AG20443 (cell line): ENCODE measurements at regions not wholly inside any gene's neighbourhood (a gene's known extent, or its start where the extent isn't known, plus 50 kb on each side); places are given as distances from the start of the nearest gene placed in this dataset.
A peak's percentile ranks its signal among the peaks of the same experiment; 100 is the strongest.
"Not testable (repeated sequence)": the region's sequence is repeated elsewhere in the genome, so short reads cannot be mapped to it uniquely, and the experiment has no call there.

Experiments used
- DNase-seq: peaks from one replicate; pipeline ENCODE4 v3.0.0; 2012; ENCODE audit warnings: low spot score, mixed read lengths

DNA sequence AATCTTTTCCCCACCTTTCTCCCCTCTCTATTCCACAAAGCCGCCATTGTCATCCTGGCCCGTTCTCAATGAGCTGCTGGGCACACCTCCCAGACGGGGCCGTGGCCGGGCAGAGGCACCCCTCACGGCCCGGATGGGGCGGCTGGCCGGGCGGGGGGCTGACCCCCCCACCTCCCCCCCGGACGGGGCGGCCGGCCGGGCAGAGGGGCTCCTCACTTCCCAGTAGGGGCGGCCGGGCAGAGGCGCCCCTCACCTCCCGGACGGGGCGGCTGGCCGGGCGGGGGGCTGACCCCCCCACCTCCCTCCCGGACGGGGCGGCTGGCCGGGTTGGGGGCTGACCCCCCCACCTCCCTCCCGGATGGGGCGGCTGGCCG lies 85.6 kb downstream of the OR2B2 start:
- DNase-seq: not testable (repeated sequence)

DNA sequence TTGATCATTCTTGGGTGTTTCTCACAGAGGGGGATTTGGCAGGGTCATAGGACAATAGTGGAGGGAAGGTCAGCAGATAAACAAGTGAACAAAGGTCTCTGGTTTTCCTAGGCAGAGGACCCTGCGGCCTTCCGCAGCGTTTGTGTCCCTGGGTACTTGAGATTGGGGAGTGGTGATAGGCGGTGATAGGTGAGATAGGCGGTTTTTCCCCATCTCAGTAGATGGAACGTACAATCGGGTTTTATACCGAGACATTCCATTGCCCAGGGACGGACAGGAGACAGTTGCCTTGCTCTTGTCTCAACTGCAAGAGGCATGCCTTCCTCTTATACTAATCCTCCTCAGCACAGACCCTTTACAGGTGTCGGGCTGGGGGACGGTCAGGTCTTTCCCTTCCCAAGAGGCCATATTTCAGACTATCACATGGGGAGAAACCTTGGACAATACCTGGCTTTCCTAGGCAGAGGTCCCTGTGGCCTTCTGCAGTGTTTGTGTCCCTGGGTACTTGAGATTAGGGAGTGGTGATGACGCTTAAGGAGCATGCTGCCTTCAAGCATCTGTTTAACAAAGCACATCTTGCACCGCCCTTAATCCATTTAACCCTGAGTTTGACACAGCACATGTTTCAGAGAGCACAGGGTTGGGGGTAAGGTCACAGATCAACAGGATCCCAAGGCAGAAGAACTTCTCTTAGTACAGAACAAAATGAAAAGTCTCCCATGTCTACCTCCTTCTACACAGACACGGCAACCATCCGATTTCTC lies 86.2 kb downstream of the OR2B2 start:
- DNase-seq: not testable (repeated sequence)

DNA sequence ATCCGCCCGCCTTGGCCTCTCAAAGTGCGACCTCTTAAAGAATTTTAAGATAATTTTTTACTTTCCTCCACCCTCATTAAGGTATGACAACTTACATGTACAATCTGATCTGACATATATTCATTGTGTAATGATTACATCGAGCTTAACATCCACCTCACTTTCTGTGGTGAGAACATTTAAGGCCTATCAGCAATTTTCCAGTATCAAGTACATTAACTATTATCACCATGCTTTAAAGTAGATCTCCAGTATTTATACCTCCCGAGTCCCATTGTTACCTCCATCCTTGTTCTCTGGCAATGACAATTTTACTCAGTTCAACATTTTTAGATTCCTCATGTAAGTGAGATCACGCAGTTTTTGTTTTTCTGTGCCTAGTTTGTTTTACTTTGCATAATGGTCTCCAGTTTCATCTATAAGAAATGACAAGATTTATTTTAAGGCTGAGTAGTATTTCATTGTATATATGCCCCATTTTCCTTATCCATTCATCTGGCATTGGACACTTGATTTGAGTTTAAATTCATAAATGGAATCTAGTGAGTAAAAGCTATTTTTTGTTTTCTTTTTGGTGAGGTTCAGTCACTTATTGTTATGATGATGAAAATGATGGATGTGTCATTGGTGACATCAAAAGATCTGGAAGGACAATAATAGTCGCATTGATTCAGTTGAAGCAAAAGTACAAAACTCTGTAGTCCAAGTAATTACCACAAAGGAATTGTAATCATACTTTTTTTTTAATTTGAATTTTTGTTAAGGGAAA lies 87.0 kb downstream of the OR2B2 start:
- no peak for DNase-seq

DNA sequence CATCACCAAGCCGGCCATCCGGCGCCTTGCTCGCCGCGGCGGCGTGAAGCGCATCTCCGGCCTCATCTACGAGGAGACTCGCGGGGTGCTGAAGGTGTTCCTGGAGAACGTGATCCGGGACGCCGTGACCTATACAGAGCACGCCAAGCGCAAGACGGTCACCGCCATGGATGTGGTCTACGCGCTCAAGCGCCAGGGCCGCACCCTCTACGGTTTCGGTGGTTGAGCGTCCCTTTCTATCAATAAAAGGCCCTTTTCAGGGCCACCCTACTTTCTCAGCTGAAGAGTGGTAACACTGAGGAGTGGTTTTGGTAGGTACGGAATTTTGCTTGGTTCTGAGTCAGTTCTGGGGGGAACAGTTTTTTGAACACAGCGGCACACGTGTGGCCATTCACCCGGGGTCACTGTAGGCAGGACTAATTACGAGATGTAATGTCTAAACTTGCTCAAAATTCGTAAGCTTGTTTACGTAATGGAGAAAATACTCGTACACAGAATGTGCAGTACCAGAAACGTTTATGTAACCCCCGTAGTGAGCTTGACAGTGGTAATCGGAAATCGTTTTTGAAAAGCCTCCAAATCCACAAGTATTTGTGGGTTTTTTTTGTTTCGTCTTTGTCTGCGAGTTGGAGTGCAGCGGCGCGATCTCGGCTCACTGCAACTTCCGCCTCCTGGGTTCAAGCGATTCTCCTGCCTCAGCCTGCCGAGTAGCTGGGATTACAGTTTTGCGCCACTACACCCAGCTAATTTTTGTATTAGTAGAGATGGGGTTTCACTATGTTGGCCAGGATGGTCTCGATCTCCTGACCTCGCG lies 87.8 kb downstream of the OR2B2 start:
- DNase-seq: peak; percentile 22

DNA sequence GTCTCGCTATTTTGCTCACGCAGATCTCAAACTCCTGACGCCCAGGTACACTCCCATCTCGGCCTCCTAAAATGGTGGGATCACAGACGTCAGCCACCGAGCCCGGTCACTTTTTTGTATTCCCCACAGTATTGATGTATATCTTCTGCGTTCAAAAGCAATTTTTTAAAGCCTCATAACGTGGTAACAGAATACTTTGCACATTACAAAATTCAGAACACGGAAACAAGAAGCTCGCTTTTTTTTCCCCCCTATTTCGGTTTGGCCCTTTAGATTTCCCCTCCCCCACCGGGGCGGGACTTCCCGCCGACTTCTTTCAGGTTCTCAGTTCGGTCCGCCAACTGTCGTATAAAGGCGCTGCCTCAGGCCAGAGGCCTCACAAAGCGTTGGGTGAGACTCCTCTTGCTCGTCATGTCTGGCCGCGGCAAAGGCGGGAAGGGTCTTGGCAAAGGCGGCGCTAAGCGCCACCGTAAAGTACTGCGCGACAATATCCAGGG lies 88.4 kb downstream of the OR2B2 start:
- not testable (repeated sequence) for DNase-seq

DNA sequence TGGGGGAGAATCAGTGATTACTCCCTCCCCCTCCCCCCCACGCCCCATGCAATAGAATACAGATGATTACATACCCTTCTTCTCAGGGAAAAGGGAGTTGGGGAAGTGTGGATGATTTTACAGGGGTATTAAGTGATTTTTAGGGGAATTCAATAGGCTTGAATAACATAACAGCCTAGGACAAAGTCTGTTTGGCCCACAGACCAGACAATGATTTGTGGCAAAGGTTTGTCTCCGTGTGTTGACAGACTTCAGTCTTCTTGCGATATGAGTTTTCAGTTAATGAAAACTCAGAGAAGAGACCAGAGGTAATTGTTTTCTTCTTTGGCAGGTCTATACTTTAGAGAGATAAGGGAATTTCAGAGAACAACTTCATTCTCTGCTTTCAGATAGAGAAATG lies 95.3 kb downstream of the OR2B2 start:
- no peak for DNase-seq

DNA sequence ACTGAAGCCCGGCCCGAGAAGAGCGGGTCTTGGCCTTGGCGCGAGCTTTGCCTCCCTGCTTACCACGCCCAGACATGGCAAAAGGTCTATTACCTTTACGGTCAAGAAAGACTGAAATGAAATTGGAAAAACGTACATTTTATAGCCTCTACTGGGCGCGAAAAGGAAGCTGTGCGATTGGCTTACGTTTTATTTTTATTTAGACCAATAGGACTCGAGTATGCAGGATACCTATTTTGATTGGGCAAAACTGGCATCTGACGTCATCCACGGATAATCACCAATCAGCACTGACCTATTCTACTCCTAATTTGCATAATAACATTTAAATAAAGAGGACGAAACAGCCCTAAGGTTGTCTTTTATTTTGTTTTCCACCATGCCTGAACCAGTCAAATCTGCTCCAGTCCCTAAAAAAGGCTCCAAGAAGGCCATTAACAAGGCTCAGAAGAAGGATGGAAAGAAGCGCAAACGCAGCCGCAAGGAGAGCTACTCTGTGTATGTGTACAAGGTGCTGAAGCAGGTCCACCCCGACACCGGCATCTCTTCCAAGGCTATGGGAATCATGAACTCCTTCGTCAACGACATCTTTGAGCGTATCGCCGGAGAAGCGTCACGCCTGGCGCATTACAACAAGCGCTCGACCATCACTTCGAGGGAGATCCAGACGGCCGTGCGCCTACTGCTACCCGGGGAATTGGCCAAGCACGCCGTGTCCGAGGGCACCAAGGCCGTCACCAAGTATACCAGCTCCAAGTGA lies 97.4 kb downstream of the OR2B2 start:
- peak; percentile 78 for DNase-seq

DNA sequence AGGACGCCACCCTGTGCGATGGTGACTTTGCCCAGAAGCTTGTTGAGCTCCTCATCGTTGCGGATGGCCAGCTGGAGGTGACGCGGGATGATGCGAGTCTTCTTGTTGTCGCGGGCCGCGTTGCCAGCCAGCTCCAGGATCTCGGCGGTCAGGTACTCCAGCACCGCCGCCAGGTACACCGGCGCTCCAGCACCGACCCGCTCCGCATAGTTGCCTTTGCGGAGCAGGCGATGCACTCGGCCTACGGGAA lies 97.9 kb downstream of the OR2B2 start:
- not testable (repeated sequence) for DNase-seq

DNA sequence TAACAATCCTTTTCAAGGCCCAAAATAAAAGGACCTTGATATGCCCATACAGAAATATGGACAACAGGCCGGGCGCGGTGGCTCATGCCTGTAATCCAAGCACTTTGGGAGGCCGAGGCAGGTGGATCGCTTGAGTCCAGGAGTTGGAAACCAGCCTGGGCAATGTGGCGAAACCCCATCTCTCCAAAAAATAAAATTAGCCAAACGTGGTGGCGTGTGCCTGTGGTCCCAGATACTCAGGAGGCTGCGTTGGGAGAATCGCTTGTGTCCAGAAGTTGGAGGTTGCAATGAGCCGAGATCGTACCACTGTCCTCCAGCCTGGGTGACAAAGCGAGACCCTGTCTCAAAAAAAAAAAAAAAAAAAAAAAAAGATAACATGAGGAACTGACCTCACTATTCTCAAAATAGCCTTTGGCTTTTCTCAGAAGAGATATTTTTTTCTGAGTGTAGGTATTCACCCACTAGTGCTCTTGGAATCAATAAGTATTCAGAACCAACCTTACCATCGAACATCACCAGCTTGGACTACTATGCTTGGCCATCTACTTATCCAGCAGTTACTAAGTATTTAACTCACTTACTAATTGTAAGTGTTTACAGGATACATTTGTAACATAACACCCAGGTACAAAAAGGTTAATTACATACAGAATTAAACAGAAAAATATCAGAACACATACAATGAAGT lies 99.2 kb downstream of the OR2B2 start:
- no peak for DNase-seq

DNA sequence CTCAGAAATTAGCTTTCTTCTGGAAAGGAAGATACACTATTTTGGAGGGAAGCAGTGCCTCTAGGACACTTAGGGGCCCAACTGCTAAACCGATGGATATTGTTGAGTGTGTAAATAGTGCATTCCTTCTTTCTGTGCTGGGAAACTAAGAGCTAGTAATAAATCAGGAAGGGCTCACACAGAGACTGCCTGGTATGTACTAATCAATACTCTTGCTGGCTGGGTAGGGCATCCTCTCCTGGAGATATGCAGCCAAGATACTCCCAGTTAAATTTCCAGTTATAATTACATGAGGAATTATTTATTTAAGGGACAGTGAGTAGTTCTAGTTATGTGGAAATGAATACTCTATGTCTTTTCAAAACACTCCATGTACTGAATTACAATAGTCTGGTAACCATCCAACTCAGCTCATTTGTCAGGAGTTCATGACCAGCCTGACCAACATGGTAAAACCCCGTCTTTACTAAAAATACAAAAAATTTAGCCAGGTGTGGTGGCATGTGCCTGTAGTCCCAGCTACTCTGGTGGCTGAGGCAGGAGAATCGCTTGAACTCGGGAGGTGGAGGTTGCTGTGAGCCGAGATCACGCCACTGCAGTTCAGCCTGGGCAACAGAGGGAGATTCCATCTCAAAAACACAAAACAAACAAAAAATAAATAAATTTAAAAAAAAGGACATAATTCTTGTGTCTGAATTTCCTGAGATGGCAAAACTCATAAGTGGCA lies 100.0 kb downstream of the OR2B2 start:
- no peak for DNase-seq

DNA sequence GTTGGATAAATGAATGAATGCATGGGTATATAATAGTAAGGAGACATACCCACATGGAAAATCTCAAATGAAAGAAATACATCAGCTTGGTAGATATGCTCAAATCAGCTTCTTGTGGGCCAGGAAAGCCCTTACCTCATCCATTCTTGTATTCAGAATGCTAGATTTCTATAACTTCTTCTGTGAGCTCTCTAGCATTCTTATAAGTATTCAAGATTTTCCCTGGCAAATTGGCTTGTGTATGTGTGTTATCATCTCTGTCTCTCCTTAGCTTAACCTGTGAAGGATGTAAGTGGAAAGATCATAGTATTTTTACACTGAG lies 100.8 kb downstream of the OR2B2 start:
- no peak for DNase-seq

DNA sequence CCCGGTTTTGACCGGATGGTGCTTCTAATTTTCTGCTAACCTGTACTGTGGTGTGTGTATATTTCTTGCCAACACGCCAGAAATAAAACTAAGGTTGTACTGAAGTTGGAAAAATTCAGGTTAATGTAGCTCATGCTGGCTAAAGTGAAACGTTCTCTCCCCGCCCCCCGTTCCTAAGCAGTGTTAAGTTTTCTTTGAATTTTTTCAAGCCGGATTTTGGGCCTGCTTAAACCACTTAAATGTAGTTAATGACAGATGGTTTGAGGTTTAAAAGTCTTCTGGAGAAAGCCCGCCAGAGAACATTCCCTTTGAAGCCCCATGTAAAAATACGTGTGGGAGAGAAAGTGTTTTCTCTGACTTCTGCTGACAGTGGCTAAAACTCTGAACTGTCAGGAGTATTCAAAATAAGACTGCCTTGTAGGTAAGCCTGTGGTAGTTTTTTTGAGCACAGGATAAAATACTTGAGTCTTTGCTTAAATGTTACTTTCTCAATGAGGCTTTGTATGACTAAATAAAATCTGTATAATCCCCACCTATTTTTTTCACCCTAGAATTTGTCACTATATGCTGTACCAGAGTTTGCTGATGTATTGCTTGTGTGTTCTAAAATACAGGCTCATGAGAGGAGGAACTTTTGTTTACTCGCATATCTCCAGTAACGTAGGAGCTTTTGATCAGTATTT lies 101.3 kb downstream of the OR2B2 start:
- DNase-seq: no peak

DNA sequence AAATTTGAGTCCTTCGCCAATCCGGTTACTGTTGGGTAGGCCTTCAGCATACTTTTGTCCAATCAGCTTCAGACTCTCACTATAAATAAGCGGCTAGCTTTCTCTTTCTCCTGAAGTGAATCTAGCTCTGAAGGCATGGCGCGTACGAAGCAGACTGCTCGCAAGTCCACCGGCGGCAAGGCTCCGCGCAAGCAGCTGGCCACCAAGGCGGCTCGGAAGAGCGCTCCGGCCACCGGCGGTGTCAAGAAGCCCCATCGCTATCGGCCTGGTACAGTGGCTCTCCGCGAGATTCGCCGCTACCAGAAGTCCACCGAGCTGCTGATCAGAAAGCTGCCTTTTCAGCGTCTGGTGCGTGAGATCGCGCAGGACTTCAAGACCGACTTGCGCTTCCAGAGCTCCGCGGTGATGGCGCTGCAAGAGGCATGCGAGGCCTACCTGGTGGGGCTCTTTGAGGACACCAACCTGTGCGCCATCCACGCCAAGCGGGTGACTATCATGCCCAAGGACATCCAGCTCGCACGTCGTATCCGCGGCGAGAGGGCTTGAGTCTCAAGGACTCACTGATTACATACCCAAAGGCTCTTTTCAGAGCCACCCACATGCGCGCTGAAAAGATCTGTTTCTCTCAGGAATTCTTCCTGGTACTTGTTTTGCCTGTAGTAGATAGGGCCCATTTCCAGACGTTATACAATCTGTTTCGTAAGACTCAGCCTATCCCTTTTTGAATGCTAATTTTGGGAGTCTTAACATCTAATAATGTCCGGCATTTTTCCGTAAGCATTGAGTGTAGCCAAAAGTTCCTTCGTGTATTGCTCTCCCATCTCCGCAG lies 102.0 kb downstream of the OR2B2 start:
- peak; percentile 78 for DNase-seq

DNA sequence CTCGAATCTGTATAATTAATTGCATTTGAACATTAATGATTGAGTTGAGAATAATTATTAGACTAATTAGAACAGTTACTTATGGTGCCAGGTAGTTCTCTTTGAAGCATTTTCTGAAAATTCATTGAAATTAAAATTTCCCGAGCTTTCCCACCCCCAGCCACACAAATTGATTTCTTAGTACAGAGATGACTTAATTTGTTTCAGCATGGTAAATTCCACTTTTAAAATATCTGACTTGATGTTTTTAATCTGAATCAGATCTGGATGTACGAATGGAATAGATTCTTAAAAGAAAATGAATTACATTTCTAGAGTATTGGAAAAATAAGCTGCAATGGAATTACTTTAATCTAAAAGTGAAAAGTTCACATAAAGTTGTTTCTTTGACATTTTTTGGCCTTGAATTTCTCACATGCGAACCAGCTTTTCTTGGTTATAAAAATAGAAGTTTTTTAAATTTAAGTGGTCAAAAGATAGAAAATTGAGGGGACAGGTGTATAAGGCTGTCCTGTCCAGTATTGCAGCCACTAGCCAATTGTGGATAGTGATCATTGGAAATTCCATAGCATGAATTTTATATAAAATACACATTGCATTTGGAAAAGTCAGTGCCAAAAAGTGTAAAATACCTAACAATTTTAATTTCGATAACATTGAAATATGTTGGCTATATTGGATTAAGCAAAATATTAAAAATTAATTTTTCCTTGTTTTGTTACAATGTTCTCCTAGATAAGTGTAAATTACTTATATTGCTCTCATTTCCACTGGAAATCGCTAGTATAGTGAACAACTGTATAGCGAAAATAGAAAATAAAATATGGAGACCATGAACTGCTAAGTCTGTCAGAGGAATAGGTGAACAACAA lies 102.9 kb downstream of the OR2B2 start:
- no peak for DNase-seq

DNA sequence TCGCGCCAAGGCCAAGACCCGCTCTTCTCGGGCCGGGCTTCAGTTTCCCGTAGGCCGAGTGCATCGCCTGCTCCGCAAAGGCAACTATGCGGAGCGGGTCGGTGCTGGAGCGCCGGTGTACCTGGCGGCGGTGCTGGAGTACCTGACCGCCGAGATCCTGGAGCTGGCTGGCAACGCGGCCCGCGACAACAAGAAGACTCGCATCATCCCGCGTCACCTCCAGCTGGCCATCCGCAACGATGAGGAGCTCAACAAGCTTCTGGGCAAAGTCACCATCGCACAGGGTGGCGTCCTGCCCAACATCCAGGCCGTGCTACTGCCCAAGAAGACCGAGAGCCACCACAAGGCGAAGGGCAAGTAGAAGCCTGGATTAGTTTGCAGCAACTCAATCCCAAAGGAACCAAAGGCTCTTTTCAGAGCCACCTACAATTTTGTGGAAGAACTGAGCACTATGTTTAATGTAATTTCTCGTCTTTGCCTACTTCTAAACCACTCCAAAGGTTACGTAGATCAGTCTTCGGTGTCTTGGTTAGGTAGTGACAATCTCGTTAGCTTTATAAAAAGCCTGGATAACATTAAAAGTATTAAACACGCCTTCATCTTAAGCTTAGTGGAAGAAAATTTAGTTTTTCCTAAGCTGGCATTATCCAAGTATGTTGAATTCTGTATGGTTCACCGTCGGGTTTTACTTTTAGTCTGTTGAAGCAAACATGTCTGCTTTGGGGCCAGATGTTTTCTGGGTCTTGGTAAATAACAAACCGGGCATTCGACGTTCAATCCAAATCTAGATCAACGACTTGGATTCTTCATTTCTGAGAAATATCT lies 103.7 kb downstream of the OR2B2 start:
- DNase-seq: not testable (repeated sequence)

DNA sequence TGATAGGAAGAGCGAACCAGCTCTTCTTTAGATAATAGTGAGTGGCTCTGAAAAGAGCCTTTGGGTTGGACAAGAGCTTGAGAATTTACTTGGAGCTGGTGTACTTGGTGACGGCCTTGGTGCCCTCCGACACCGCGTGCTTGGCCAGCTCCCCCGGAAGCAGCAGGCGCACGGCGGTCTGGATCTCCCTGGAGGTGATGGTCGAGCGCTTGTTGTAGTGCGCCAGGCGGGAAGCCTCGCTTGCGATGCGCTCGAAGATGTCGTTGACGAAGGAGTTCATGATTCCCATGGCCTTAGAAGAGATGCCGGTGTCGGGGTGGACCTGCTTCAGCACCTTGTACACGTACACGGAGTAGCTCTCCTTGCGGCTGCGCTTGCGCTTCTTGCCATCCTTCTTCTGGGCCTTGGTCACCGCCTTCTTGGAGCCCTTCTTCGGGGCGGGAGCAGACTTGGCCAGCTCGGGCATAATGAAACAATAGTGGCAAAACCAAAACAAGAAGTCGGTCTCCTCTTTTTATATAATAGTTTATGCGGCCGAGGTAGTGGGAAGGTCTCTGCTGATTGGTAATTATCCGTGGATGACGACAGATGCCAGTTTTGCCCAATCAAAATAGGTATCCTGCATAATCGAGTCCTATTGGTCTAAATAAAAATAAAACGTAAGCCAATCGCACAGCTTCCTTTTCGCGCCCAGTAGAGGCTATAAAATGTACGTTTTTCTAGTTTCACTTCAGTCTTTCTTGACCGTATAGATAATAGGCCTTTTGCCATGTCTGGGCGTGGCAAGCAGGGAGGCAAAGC lies 104.6 kb downstream of the OR2B2 start:
- DNase-seq: peak; percentile 85

DNA sequence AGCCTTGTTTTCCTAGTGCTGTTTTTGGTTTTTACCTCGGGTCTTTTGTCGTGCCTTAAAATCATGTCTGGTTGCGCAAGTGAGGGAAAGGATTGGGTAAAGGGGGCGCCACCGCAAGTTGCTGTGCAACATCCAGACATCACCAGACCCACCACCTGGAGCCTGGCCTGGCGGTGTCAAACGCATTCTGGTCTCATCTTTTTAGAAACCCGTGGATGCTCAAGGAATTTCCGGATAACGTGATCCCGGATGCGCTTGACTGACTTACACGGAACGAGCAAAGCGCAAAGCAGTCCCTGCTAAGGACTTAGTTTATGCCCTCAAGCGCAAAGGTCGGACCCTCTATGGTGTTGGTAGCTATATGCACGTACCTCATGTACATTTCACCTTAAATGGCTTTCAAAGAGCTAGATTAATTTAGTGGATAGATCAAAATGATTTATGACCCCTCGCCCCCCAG lies 105.2 kb downstream of the OR2B2 start:
- peak; percentile 40 for DNase-seq
